ENCODE measurements at regions not wholly inside any gene's neighbourhood (a gene's known extent, or its start where the extent isn't known, plus 50 kb on each side); places are given as distances from the start of the nearest gene placed in this dataset.

GRCh38 chr6:160911949-160912348 lies 79.6 kb upstream of the MAP3K4 start:
- TF ChIP-seq CTCF (IDR thresholded peaks at IDR 0.05) (no peak), POLR2A (IDR thresholded peaks at IDR 0.05) (no peak)
